ENCODE measurements at regions not wholly inside any gene's neighbourhood (a gene's known extent, or its start where the extent isn't known, plus 50 kb on each side); places are given as distances from the start of the nearest gene placed in this dataset.

DNA sequence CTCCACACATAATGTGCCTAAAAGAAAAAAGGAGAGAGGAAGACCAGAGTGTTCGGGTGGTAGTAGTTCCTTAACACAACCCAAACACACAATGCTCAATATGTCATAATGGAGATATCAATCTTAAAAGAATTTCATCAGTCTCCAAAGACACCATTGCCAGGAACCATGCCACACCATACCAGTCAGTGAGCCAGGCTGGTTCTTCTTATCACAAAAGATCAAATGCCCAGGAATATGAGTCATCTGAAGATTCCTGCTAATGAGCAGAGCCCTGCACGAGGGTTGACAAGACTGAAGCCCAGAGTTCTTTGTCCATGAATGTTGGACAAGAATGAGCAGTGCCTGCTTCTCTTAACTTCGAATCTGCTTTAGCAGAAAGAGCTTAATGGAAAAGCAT is 262.3 kb downstream of the ZNF516 start:
- ChIA-PET POLR2A (no interaction called here), CTCF (no interaction called here)
- no peak for DNase-seq (ENCODE audit: extremely low spot score)
- TF ChIP-seq HDGF (IDR thresholded peaks at IDR 0.05; ENCODE audit: borderline replicate concordance) = no peak
- TF ChIP-seq SUZ12 (IDR thresholded peaks at IDR 0.05) = no peak
- no peak for TF ChIP-seq FOXM1 (IDR thresholded peaks at IDR 0.05; ENCODE audit: borderline replicate concordance)
- TF ChIP-seq ELF4 (IDR thresholded peaks at IDR 0.05) = no peak
- TF ChIP-seq BHLHE40 (IDR thresholded peaks at IDR 0.05; ENCODE audit: borderline replicate concordance) = no peak

DNA sequence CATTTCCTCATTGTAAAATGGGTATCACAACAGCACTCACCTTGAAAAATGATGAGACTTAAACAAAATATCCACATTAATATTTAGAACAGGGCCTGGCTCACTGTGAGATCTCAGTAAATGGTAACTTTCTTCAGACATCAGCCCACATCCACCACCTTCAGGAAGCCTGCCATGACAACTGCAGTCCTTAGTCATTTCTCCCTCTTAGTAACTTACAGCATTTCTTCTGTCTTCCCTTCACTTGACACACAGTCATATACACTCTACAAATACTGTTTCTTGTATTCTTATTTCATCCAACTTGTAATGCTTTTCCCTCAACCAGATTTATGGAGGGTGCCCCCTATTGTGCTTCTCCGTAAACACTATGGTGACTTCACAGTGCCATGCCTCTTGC is 263.0 kb downstream of the ZNF516 start:
- TF ChIP-seq SUZ12 (IDR thresholded peaks at IDR 0.05) = no peak
- POLR2A ChIA-PET = no interaction called here
- CTCF ChIA-PET = no interaction called here
- DNase-seq (ENCODE audit: extremely low spot score) = no peak

DNA sequence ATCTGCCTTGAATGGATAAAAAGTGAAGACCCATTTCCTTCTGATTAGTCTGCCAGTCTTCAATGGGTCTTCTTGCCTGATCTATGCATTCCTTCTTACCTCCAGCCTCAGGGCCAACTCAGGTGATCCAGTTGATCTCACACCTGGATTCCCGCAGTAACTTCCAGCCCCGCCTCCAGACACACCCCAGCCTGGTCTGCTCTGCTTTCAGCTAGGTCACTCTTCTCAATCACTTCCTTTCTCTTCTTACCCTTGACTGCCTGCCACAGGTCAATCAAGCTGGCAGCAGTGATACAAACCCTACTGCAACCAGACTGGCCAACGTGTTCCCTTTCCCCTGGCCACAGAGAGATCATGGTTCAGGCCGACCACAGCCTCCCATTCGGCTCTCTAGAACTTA is 263.6 kb downstream of the ZNF516 start:
- POLR2A ChIA-PET = no interaction called here
- TF ChIP-seq SUZ12 (IDR thresholded peaks at IDR 0.05) (no peak), ELF4 (IDR thresholded peaks at IDR 0.05) (no peak), CTBP1 (IDR thresholded peaks at IDR 0.05; ENCODE audit: borderline replicate concordance) (no peak), NFRKB (IDR thresholded peaks at IDR 0.05) (no peak), FOXA1 (IDR thresholded peaks at IDR 0.05) (no peak), HDGF (IDR thresholded peaks at IDR 0.05; ENCODE audit: borderline replicate concordance) (no peak), SP1 (IDR thresholded peaks at IDR 0.05) (no peak), ARNT (IDR thresholded peaks at IDR 0.05) (no peak), L3MBTL2 (conservative IDR thresholded peaks at IDR 0.05) (no peak), FOXM1 (IDR thresholded peaks at IDR 0.05; ENCODE audit: borderline replicate concordance) (no peak), BHLHE40 (IDR thresholded peaks at IDR 0.05; ENCODE audit: borderline replicate concordance) (no peak), LEF1 (IDR thresholded peaks at IDR 0.05; ENCODE audit: borderline replicate concordance) (no peak), ZNF384 (IDR thresholded peaks at IDR 0.05) (no peak), FOXK2 (IDR thresholded peaks at IDR 0.05) (no peak), TARDBP (IDR thresholded peaks at IDR 0.05) (no peak)
- TF ChIP-seq, protein P1, sequence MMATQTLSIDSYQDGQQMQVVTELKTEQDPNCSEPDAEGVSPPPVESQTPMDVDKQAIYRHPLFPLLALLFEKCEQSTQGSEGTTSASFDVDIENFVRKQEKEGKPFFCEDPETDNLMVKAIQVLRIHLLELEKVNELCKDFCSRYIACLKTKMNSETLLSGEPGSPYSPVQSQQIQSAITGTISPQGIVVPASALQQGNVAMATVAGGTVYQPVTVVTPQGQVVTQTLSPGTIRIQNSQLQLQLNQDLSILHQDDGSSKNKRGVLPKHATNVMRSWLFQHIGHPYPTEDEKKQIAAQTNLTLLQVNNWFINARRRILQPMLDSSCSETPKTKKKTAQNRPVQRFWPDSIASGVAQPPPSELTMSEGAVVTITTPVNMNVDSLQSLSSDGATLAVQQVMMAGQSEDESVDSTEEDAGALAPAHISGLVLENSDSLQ (IDR thresholded peaks at IDR 0.05) = no peak
- no peak for DNase-seq (ENCODE audit: extremely low spot score)

DNA sequence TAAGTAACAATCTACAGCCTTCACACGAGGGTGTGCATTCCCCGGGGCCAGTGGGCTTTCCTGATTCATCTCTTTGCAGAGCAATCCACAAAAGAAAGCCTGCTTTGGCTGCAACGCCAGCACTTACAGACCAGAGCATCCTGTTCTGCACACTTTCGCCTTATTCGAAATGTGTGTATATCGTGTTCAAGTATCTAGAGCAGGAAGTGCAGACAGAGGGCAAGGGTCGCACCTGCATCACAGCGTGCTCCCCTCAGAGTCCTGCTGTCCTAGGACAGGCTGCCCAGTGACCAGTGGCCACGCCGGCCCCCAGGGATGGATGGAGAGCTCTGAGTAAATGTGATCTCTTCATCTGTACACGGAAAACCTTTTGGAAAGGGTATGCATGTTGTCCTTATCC is 264.3 kb downstream of the ZNF516 start:
- POLR2A ChIA-PET = no interaction called here
- TF ChIP-seq BHLHE40 (IDR thresholded peaks at IDR 0.05; ENCODE audit: borderline replicate concordance) (no peak), CTBP1 (IDR thresholded peaks at IDR 0.05; ENCODE audit: borderline replicate concordance) (no peak), SUZ12 (IDR thresholded peaks at IDR 0.05) (no peak), FOXM1 (IDR thresholded peaks at IDR 0.05; ENCODE audit: borderline replicate concordance) (no peak), L3MBTL2 (conservative IDR thresholded peaks at IDR 0.05) (no peak), LEF1 (IDR thresholded peaks at IDR 0.05; ENCODE audit: borderline replicate concordance) (no peak), NFRKB (IDR thresholded peaks at IDR 0.05) (no peak), FOXK2 (IDR thresholded peaks at IDR 0.05) (no peak), FOXA1 (IDR thresholded peaks at IDR 0.05) (no peak), TARDBP (IDR thresholded peaks at IDR 0.05) (no peak), ELF4 (IDR thresholded peaks at IDR 0.05) (no peak), ZNF384 (IDR thresholded peaks at IDR 0.05) (no peak), ARNT (IDR thresholded peaks at IDR 0.05) (no peak), SP1 (IDR thresholded peaks at IDR 0.05) (no peak), HDGF (IDR thresholded peaks at IDR 0.05; ENCODE audit: borderline replicate concordance) (no peak)
- TF ChIP-seq, protein P1 (IDR thresholded peaks at IDR 0.05) = no peak

More for the DNA sequence above, 263.6 kb downstream of the ZNF516 start:
- CTCF ChIA-PET = no interaction called here

DNA sequence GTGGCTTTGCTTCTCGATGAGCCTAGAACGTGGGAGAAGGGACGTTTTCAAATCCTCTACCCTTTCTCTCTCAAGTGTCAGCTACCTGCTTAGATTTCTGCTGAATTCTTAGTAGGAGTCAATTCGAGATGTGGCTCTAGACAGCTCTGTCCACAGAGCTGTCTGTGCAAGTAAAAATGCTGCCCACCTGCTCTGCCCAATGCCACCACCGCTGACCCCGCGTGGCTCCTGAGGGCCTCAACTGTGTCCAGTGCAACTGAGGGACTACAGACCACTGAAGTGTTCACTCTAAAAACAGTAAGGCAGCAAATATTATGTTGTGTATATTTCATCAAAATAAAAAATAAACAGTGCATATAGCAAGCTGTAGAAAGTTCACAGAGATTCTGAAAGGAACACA is 266.3 kb downstream of the ZNF516 start:
- ChIA-PET POLR2A (no interaction called here), CTCF (no interaction called here)
- TF ChIP-seq TARDBP (IDR thresholded peaks at IDR 0.05) (no peak), FOXM1 (IDR thresholded peaks at IDR 0.05; ENCODE audit: borderline replicate concordance) (no peak), BHLHE40 (IDR thresholded peaks at IDR 0.05; ENCODE audit: borderline replicate concordance) (no peak), HDGF (IDR thresholded peaks at IDR 0.05; ENCODE audit: borderline replicate concordance) (no peak), SUZ12 (IDR thresholded peaks at IDR 0.05) (no peak), FOXK2 (IDR thresholded peaks at IDR 0.05) (no peak), ELF4 (IDR thresholded peaks at IDR 0.05) (no peak), L3MBTL2 (conservative IDR thresholded peaks at IDR 0.05) (no peak), NFRKB (IDR thresholded peaks at IDR 0.05) (no peak), CTBP1 (IDR thresholded peaks at IDR 0.05; ENCODE audit: borderline replicate concordance) (no peak), SP1 (IDR thresholded peaks at IDR 0.05) (no peak), FOXA1 (IDR thresholded peaks at IDR 0.05) (no peak), LEF1 (IDR thresholded peaks at IDR 0.05; ENCODE audit: borderline replicate concordance) (no peak), ARNT (IDR thresholded peaks at IDR 0.05) (no peak), ZNF384 (IDR thresholded peaks at IDR 0.05) (no peak)
- TF ChIP-seq, protein P1 (IDR thresholded peaks at IDR 0.05) = no peak
- no peak for DNase-seq (ENCODE audit: extremely low spot score)

More for the DNA sequence above, 264.3 kb downstream of the ZNF516 start:
- DNase-seq (ENCODE audit: extremely low spot score) = no peak
- CTCF ChIA-PET = no interaction called here

DNA sequence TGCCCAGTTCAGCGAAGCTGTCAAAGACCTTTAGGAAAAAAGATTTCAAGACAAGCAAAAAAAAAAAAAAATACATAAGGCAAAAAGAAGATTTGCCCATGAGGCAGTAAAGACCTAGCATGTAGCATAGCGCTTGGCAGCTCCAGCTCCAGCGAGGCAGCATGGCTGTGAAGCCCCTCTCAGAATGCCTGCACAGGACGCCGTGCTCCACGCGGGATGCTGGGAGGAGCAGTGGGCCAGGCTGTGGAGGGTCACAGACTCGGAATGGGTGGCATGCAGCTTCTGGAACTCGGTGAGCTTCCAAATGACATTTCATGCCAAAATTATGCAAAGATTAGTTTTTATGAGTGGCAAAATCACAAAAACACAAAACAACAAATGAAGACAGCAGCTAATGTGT is 267.3 kb downstream of the ZNF516 start:
- POLR2A ChIA-PET = no interaction called here
- DNase-seq (ENCODE audit: extremely low spot score) = no peak
- TF ChIP-seq ELF4 (IDR thresholded peaks at IDR 0.05) (no peak), ZNF384 (IDR thresholded peaks at IDR 0.05) (no peak), FOXK2 (IDR thresholded peaks at IDR 0.05) (no peak), SP1 (IDR thresholded peaks at IDR 0.05) (no peak)
- CTCF ChIA-PET = no interaction called here

DNA sequence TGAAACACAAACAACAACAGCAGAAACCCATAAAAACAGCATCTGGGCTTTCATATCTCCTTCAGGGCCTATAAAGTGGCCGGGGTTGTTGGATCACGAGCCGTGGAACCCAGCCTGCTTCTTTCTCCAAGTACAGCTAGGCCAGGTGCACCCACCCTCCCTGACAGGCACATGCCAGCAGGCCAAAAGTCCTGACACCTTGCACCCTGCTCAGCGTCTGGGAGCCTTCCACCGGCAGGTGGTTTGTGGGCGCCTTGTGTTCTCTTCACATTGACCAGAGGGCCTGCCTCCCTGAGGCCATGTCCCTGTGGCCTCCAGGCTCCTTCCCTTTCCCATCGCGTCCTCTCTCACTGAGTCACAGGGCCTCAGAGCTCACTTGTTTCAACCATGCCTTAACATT is 271.6 kb downstream of the ZNF516 start:
- ChIA-PET CTCF (no interaction called here), POLR2A (no interaction called here)
- DNase-seq (ENCODE audit: extremely low spot score) = no peak
- TF ChIP-seq ARNT (IDR thresholded peaks at IDR 0.05) (no peak), FOXA1 (IDR thresholded peaks at IDR 0.05) (no peak), FOXM1 (IDR thresholded peaks at IDR 0.05; ENCODE audit: borderline replicate concordance) (no peak), SP1 (IDR thresholded peaks at IDR 0.05) (no peak), ELF4 (IDR thresholded peaks at IDR 0.05) (no peak), BHLHE40 (IDR thresholded peaks at IDR 0.05; ENCODE audit: borderline replicate concordance) (no peak), FOXK2 (IDR thresholded peaks at IDR 0.05) (no peak), HDGF (IDR thresholded peaks at IDR 0.05; ENCODE audit: borderline replicate concordance) (no peak), TARDBP (IDR thresholded peaks at IDR 0.05) (no peak), NFRKB (IDR thresholded peaks at IDR 0.05) (no peak), L3MBTL2 (conservative IDR thresholded peaks at IDR 0.05) (no peak), LEF1 (IDR thresholded peaks at IDR 0.05; ENCODE audit: borderline replicate concordance) (no peak)
- TF ChIP-seq, protein P1 (IDR thresholded peaks at IDR 0.05) = no peak
